Type B pancreatic cell (in vitro differentiated cells): ENCODE measurements at regions not wholly inside any gene's neighbourhood (a gene's known extent, or its start where the extent isn't known, plus 50 kb on each side); places are given as distances from the start of the nearest gene placed in this dataset.

Source experiments
- DNase-seq: peaks from one replicate; pipeline ENCODE4 v3.0.0; 2021; ENCODE audit warnings: mixed read lengths; ENCODE audit not compliant: unreplicated experiment; ENCODE audit errors: extremely low spot score
- H3K27ac Mint-ChIP-seq: 2 replicates; pipeline ENCODE4 v1.8.0; 2021; ENCODE audit warnings: mild to moderate bottlenecking, mixed read lengths
- H3K27me3 Mint-ChIP-seq: 2 replicates; pipeline ENCODE4 v1.8.0; 2021; ENCODE audit warnings: mixed read lengths
- H3K36me3 Mint-ChIP-seq: 2 replicates; pipeline ENCODE4 v1.8.0; 2021; ENCODE audit warnings: mixed read lengths
- H3K4me1 Mint-ChIP-seq: one replicate; pipeline ENCODE4 v1.8.0; 2021; ENCODE audit warnings: mixed read lengths; ENCODE audit not compliant: unreplicated experiment
- H3K4me3 Mint-ChIP-seq: 2 replicates; pipeline ENCODE4 v1.8.0; 2021; ENCODE audit warnings: mild to moderate bottlenecking, mixed read lengths
- H3K9me3 Mint-ChIP-seq: 2 replicates; pipeline ENCODE4 v1.8.0; 2021; ENCODE audit warnings: mixed read lengths
- CTCF ChIP-seq: fragments of 200-600 bp; sonication (generic); conservative IDR thresholded peaks from 2 replicates; pipeline ENCODE4 v1.5.0; 2021; ENCODE audit warnings: antibody characterized with exemption, mild to moderate bottlenecking

GRCh38 chr13:81540777-81541176 is 1199.9 kb upstream of the SPRY2 start:
- Mint-ChIP-seq H3K9me3 (peaks cover 4% of the 10 kb centered on the region), H3K27me3 (no peaks in the 10 kb centered on the region), H3K36me3 (no peaks in the 10 kb centered on the region), H3K4me3 (no peak overlapping the region), H3K27ac (no peak overlapping the region), H3K4me1 (no peaks in the 10 kb centered on the region)
- DNase-seq: no peak
- peak; percentile 69 for TF ChIP-seq CTCF

GRCh38 chr13:81539643-81540150 is 1198.8 kb upstream of the SPRY2 start:
- Mint-ChIP-seq H3K36me3 (no peaks in the 10 kb centered on the region), H3K27ac (no peak overlapping the region), H3K4me3 (no peak overlapping the region), H3K27me3 (no peaks in the 10 kb centered on the region), H3K4me1 (no peaks in the 10 kb centered on the region), H3K9me3 (peaks cover 4% of the 10 kb centered on the region)
- DNase-seq: no peak
- TF ChIP-seq CTCF: no peak

GRCh38 chr13:81498969-81499368 is 1158.0 kb upstream of the SPRY2 start:
- no peak for DNase-seq
- Mint-ChIP-seq H3K27me3 (no peaks in the 10 kb centered on the region), H3K4me1 (no peaks in the 10 kb centered on the region), H3K4me3 (no peak overlapping the region), H3K9me3 (no peaks in the 10 kb centered on the region), H3K36me3 (no peaks in the 10 kb centered on the region), H3K27ac (no peak overlapping the region)
- TF ChIP-seq CTCF: no peak

- H3K4me3 Mint-ChIP-seq: no peak overlapping the region
- DNase-seq: no peak
- H3K4me1 Mint-ChIP-seq: no peaks in the 10 kb centered on the region
- no peak for TF ChIP-seq CTCF
- no peaks in the 10 kb centered on the region for H3K9me3 Mint-ChIP-seq
- no peaks in the 10 kb centered on the region for H3K27me3 Mint-ChIP-seq
- no peaks in the 10 kb centered on the region for H3K36me3 Mint-ChIP-seq
- no peak overlapping the region for H3K27ac Mint-ChIP-seq
These were observed 1152.2 kb upstream of the SPRY2 start for GRCh38 chr13:81493144-81493543.

- H3K27me3 Mint-ChIP-seq: no peaks in the 10 kb centered on the region
- no peak overlapping the region for H3K27ac Mint-ChIP-seq
- TF ChIP-seq CTCF: no peak
- no peak for DNase-seq
- no peaks in the 10 kb centered on the region for H3K4me1 Mint-ChIP-seq
- H3K4me3 Mint-ChIP-seq: no peak overlapping the region
- no peaks in the 10 kb centered on the region for H3K36me3 Mint-ChIP-seq
- H3K9me3 Mint-ChIP-seq: no peaks in the 10 kb centered on the region
These were observed 1151.5 kb upstream of the SPRY2 start for GRCh38 chr13:81492449-81492848.

- Mint-ChIP-seq H3K27me3 (no peaks in the 10 kb centered on the region), H3K36me3 (no peaks in the 10 kb centered on the region), H3K4me3 (no peak overlapping the region), H3K4me1 (peaks cover 4% of the 10 kb centered on the region), H3K9me3 (no peaks in the 10 kb centered on the region), H3K27ac (no peak overlapping the region)
- no peak for TF ChIP-seq CTCF
- DNase-seq: no peak
These were observed 1147.1 kb upstream of the SPRY2 start for GRCh38 chr13:81488021-81488420.
